Endothelial cell of umbilical vein (primary cell): ENCODE measurements at regions not wholly inside any gene's neighbourhood (a gene's known extent, or its start where the extent isn't known, plus 50 kb on each side); places are given as distances from the start of the nearest gene placed in this dataset.

Source experiments
- BruUV-seq: library from RNA; stranded (reverse); fragments of 400-500 nt; replicated peaks from 2 replicates; lab custom pipeline; 2021; lab: Mats Ljungman, UMichigan
- CTCF ChIA-PET: fragments of 300-600, 350-600 bp; sonication (Branson Sonifier 250); formaldehyde crosslinking; loops from one replicate; lab custom pipeline; 2021; ENCODE audit warnings: antibody characterized with exemption, inconsistent platforms; lab: Charles Lee
- POLR2A ChIA-PET: fragments of 300-600, 350-600 bp; sonication (Branson Sonifier 250); formaldehyde crosslinking; loops from one replicate; lab custom pipeline; 2021; ENCODE audit warnings: antibody characterized with exemption, inconsistent platforms; lab: Charles Lee
- DNase-seq: peaks from one replicate; pipeline ENCODE4 v3.0.0-alpha.2; 2011; ENCODE audit warnings: low read depth, low spot score
- FAIRE-seq: peaks from 2 replicates; lab custom pipeline; 2011; peaks lifted over from hg19 to GRCh38; lab: Jason Lieb, UNC
- H2AFZ ChIP-seq: 2 replicates; pipeline ENCODE4 v1.6.0; 2012; ENCODE audit warnings: low read depth, low read length, control low read depth, inconsistent platforms
- H3K27ac ChIP-seq: 2 replicates; pipeline ENCODE4 v1.5.1; 2011; ENCODE audit warnings: low read depth, mild to moderate bottlenecking, control low read depth, low read length, moderate library complexity; ENCODE audit not compliant: insufficient read depth
- H3K27me3 ChIP-seq, 2 experiments: 2 replicates each; pipeline versions ENCODE4 v1.6.0 to v1.6.1; 2011; ENCODE audit warnings: low read length in 2 of 2, mixed read lengths in 1 of 2; ENCODE audit not compliant: control insufficient read depth in 2 of 2, insufficient read depth in 2 of 2
- H3K36me3 ChIP-seq, 2 experiments: 2 replicates in 1 of 2; 3 replicates in 1 of 2; pipeline ENCODE4 v1.5.1; 2011; ENCODE audit warnings: low read length in 2 of 2, mild to moderate bottlenecking in 1 of 2, moderate library complexity in 1 of 2; ENCODE audit not compliant: control insufficient read depth in 2 of 2, insufficient read depth in 2 of 2; ENCODE audit errors: extremely low read depth in 1 of 2
- H3K4me1 ChIP-seq: 3 replicates; pipeline ENCODE4 v1.5.1; 2011; ENCODE audit warnings: mild to moderate bottlenecking, low read length; ENCODE audit not compliant: control insufficient read depth, insufficient read depth; ENCODE audit errors: extremely low read depth
- H3K4me2 ChIP-seq: 2 replicates; pipeline ENCODE4 v1.6.1; 2011; ENCODE audit warnings: low read length, control low read depth, mixed read lengths; ENCODE audit not compliant: insufficient read depth
- H3K4me3 ChIP-seq, 3 experiments: fragments of 200-600 bp in 1 of 3; sonication (generic), shearing (Covaris generic) in 1 of 3; replicated peaks in 1 of 3; 2 replicates each; pipeline ENCODE4 v1.5.1; 2011 to 2016; ENCODE audit warnings: control low read depth in 3 of 3, low read length in 3 of 3, mild to moderate bottlenecking in 2 of 3, inconsistent platforms in 1 of 3, low read depth in 1 of 3, moderate library complexity in 1 of 3; ENCODE audit not compliant: insufficient read depth in 1 of 3
- H3K79me2 ChIP-seq: 2 replicates; pipeline ENCODE4 v1.6.0; 2012; ENCODE audit warnings: low read length, inconsistent platforms; ENCODE audit not compliant: control insufficient read depth, insufficient read depth
- H3K9ac ChIP-seq: replicated peaks from 2 replicates; pipeline ENCODE3; 2011; ENCODE audit warnings: low read length, control low read depth; ENCODE audit not compliant: insufficient read depth; ENCODE audit errors: extremely low read depth
- H3K9me1 ChIP-seq: replicated peaks from 3 replicates; pipeline ENCODE4 v1.6.0; 2011; ENCODE audit warnings: mild to moderate bottlenecking, low read length; ENCODE audit not compliant: control insufficient read depth, insufficient read depth; ENCODE audit errors: extremely low read depth
- H3K9me3 ChIP-seq: replicated peaks from 2 replicates; pipeline ENCODE4 v1.5.1; 2012; ENCODE audit warnings: low read length, inconsistent platforms; ENCODE audit not compliant: control insufficient read depth, insufficient read depth
- H4K20me1 ChIP-seq: replicated peaks from 2 replicates; pipeline ENCODE3; 2011; ENCODE audit warnings: mild to moderate bottlenecking, low read length; ENCODE audit not compliant: control insufficient read depth, insufficient read depth; ENCODE audit errors: extremely low read depth
- EZH2 ChIP-seq: IDR thresholded peaks from 2 replicates; pipeline ENCODE4 v1.6.1; 2012; ENCODE audit warnings: borderline replicate concordance, low read depth, mild to moderate bottlenecking, moderate library complexity, low read length, inconsistent platforms; ENCODE audit not compliant: severe bottlenecking
- GATA2 ChIP-seq: IDR thresholded peaks from 2 replicates; pipeline ENCODE4 v1.7.0; 2011; ENCODE audit warnings: low read depth, mild to moderate bottlenecking, moderate library complexity, mixed read lengths, low read length; ENCODE audit not compliant: insufficient read length, insufficient read depth
- JUN ChIP-seq: IDR thresholded peaks from 2 replicates; pipeline ENCODE4 v1.6.1; 2011; ENCODE audit warnings: borderline replicate concordance, low read depth; ENCODE audit not compliant: insufficient read length, insufficient read depth
- MYC ChIP-seq: IDR thresholded peaks from one replicate; pipeline ENCODE4 v1.6.1; 2011; ENCODE audit warnings: mild to moderate bottlenecking, low read depth, low read length
- POLR2A ChIP-seq: IDR thresholded peaks from 2 replicates; pipeline ENCODE4 v1.6.1; 2012; ENCODE audit warnings: low read depth, mild to moderate bottlenecking, control low read depth, low read length
- POLR2AphosphoS5 ChIP-seq: IDR thresholded peaks from 2 replicates; pipeline ENCODE4 v1.6.1; 2012; ENCODE audit warnings: low read depth, mild to moderate bottlenecking, control low read depth, low read length, moderate library complexity; ENCODE audit not compliant: insufficient read depth
- dilution Hi-C: fragments of 300-500 bp; cut with MboI; formaldehyde crosslinking; loops from one replicate; pipeline ENCODE4 v1.15.0; 2019; ENCODE audit warnings: low sequenced_read_pairs; ENCODE audit not compliant: extremely low pct_ligation_motif_present
- intact Hi-C: fragments of 100-400 bp; cut with micrococcal nuclease; formaldehyde crosslinking; loops from one replicate; pipeline ENCODE4 v1.10.0; 2022
- TF ChIP-seq, protein P1 (sequence below): IDR thresholded peaks from 2 replicates; pipeline ENCODE4 v1.6.1; 2011; ENCODE audit not compliant: insufficient read depth, insufficient read length
- TF ChIP-seq, protein P2 (sequence below), 2 donors: IDR thresholded peaks; 1 replicate in 1 of 2; 2 replicates in 1 of 2; pipeline ENCODE4 v1.5.1; 2011; ENCODE audit warnings: low read length in 2 of 2, mild to moderate bottlenecking in 2 of 2, moderate library complexity in 2 of 2, control low read depth in 1 of 2, inconsistent platforms in 1 of 2, low read depth in 1 of 2; ENCODE audit not compliant: insufficient read depth in 1 of 2; ENCODE audit errors: extremely low read depth in 1 of 2

DNA sequence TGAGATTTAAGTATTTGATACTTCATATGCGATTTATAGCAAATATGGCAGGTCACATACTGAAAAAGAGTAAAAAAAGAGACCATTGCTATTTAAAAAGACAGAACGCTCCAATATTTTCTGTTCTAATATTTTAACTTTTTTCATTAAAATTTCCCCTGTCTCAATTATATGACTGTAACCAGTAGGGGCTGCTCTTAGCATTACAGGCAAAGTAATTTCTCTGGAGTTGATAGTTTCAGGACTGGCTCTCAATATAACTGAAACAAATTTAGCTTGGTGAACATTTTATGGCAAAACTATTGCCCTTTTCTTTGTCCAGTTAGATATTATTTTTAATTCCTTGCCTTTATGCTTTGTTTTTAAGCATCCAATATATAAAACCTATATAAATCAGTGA is 286.3 kb upstream of the ROBO2 start:
- no peak overlapping the region for H3K9ac ChIP-seq
- H3K9me1 ChIP-seq: no peaks in the 10 kb centered on the region
- ChIA-PET POLR2A (no interaction called here), CTCF (no interaction called here)
- dilution Hi-C loops: no loop called here
- FAIRE-seq (no peak), DNase-seq (no peak)
- H3K9me3 ChIP-seq: no peaks in the 10 kb centered on the region
- H3K79me2 ChIP-seq: no peaks in the 10 kb centered on the region
- BruUV-seq: no TSS peak
- H3K27me3 ChIP-seq: no peaks in the 10 kb centered on the region
- no peaks in the 10 kb centered on the region for H3K4me1 ChIP-seq
- no peaks in the 10 kb centered on the region for H4K20me1 ChIP-seq
- H2AFZ ChIP-seq: no peak overlapping the region
- H3K4me3 ChIP-seq: no peak overlapping the region
- intact Hi-C loops: no loop called here
- no peak overlapping the region for H3K27ac ChIP-seq
- no peak overlapping the region for H3K4me2 ChIP-seq
- TF ChIP-seq POLR2A: no peak
- TF ChIP-seq, protein P1, sequence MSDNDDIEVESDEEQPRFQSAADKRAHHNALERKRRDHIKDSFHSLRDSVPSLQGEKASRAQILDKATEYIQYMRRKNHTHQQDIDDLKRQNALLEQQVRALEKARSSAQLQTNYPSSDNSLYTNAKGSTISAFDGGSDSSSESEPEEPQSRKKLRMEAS: no peak
- TF ChIP-seq GATA2: no peak
- TF ChIP-seq EZH2: no peak
- TF ChIP-seq JUN: no peak
- TF ChIP-seq, protein P2, sequence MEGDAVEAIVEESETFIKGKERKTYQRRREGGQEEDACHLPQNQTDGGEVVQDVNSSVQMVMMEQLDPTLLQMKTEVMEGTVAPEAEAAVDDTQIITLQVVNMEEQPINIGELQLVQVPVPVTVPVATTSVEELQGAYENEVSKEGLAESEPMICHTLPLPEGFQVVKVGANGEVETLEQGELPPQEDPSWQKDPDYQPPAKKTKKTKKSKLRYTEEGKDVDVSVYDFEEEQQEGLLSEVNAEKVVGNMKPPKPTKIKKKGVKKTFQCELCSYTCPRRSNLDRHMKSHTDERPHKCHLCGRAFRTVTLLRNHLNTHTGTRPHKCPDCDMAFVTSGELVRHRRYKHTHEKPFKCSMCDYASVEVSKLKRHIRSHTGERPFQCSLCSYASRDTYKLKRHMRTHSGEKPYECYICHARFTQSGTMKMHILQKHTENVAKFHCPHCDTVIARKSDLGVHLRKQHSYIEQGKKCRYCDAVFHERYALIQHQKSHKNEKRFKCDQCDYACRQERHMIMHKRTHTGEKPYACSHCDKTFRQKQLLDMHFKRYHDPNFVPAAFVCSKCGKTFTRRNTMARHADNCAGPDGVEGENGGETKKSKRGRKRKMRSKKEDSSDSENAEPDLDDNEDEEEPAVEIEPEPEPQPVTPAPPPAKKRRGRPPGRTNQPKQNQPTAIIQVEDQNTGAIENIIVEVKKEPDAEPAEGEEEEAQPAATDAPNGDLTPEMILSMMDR (IDR thresholded peaks at IDR 0.05; ENCODE audit: extremely low read depth in 1 of 2, insufficient read depth in 1 of 2, low read depth in 1 of 2, low read length in 2 of 2): no peak
- TF ChIP-seq POLR2AphosphoS5: no peak
- TF ChIP-seq MYC: no peak
- no peaks in the 10 kb centered on the region for H3K36me3 ChIP-seq
